GM19023 (cell line): ENCODE measurements at regions not wholly inside any gene's neighbourhood (a gene's known extent, or its start where the extent isn't known, plus 50 kb on each side); places are given as distances from the start of the nearest gene placed in this dataset.

Experiments used
- ATAC-seq: cut with Tn5 transposase; IDR thresholded peaks from one replicate; pipeline ENCODE4 v1.9.1; 2021; ENCODE audit warnings: mild to moderate bottlenecking, moderate library complexity; ENCODE audit not compliant: unreplicated experiment

GRCh38 chr6:44062771-44063560, 64.3 kb downstream of the MRPL14 start:
- no peak for ATAC-seq

DNA sequence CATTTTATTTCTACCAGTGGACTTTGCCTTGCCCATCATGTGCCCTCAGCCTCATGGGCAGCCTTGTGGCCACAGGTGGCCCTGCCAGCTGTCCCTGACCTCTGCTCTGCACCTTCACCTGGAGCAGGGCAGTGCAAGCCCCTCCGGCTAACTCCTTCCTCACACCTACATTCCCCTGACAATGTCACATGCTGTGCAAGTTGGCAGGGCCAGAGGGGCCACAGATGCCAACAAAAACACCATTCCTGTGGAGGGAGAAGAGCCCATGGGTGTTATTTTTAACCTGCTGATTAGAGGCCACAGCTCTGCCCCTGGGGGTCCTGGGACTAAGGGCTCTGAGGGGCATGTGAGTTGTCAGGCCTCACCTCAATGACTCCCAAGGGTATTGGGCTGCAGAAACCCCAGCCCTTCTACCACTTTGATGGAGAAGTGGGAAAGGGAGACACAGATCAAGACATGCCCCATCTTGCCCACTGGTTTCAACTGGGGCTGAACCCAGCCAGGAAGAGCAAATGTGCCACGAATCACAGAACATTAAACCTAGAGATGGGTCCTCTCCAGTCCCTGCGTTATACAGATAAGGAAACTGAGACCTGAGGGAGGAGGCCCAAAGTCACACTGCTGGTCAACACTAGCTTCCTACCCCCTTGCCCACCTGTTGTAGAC, 65.0 kb downstream of the MRPL14 start:
- no peak for ATAC-seq

DNA sequence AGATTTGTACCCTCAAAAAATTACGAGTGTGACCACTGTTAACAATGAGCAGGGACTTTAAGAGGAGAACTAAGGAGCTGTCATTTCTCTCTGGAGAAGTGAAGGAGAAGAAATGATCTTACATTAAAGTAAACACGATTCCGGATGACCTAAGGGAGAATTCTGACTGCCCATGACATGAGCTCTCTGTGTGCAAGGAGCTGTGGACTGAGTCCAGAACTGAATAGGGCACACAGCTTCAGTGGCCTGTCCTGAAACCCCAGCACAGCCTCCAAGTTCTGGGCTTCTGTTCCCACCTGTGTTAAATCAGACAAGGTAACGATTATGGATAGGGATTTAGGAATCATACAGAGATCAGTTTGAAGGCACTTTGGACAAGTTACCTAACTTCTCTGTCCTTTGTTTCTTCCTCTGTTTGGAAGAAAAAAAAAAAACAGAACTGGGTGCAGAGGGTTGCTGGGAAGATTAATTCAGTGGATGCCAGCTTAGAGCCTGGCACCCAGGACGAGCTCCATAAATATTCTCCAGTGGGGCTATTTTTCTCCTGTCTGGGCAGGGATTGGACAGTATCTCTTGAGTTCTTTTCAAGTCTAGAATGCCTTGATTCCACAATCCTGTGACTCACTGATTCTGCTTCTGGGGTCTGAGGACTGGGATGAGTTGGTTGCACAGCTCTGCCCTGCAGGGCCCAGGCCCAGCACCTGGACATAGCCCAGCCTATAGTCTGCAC, 65.7 kb downstream of the MRPL14 start:
- no peak for ATAC-seq

DNA sequence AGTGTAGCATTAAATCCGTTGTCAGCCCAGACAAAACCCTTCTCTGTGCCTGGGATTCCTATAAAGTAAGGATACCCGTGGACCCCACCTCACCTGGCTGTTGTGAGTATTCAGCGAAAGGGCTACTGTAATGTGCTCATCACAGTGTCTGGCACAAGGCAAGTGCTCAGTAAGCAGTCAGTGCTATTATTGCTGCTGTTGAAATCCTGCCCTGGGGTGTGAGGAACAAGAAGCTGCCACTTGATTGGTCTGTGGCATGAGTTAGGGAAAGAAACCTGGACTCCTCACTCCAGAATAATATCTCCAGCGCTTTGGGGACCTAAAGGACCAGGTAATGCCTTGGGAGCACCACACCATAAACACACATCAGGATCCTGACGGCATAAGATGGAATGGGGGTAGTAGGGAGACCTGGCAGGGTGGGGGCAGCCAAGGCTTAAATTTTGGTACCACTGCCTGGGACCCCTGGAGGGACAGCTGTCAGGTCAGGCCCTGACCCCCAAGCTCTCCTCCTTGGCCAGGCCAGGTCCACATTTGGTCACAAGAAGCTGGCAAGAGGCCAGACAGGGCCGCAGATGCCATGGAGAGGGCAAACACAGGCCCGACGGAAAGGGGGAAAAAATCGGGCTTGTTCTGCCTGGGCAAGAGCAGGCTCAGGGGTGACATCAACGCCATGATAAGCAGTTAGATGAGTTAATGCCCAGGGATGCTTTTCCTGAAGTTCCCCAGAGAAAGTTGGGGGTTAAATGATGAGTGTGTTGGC, 66.5 kb downstream of the MRPL14 start:
- ATAC-seq: no peak

DNA sequence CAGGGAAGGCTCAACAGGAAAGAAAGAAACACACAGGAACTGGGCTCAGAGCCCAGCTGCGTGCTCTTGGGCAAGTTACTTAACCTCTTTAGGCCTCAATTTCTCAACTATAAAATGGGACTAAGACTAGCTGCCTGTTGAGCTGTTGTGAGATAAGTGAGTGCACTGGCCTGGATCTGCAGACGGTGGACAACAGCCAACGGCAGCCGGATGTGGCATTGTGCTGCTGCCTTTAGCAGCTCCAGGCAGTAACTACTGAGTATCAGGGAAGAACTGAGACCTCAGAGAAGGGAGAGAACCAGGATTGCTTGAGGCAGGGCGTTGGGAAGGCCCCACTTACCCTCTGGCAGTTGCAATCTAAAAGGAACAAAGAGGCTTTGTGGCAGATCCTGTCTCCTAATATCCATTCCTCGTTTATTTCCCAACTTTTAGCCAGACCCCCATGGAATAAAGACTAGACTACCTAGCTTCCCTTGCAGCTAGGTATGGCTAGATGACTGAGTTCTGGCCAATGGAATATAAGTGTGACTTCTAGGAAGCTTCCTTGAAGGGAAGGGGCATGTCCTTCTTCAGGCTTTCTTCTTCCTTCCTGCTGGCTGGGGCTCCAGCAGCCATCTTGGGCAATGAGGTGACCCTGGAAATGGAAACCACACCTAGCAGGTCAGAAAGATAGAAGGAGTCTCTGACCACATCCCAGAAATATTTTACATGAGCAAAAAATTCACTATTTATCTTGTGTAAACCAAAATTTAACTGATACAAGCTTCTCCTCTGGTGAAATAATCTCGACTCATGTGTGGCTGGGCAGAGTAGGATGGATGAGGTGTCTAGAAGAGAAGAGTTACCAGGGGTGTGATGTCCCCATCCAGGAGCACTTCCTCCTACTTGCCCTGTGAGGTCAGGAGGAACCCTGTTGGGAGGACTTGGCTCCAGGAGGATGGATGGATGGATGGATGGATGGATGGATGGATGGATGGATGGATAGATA, 67.6 kb downstream of the MRPL14 start:
- no peak for ATAC-seq

GRCh38 chr6:44058617-44059358, 68.5 kb downstream of the MRPL14 start:
- ATAC-seq: peak; percentile 71

DNA sequence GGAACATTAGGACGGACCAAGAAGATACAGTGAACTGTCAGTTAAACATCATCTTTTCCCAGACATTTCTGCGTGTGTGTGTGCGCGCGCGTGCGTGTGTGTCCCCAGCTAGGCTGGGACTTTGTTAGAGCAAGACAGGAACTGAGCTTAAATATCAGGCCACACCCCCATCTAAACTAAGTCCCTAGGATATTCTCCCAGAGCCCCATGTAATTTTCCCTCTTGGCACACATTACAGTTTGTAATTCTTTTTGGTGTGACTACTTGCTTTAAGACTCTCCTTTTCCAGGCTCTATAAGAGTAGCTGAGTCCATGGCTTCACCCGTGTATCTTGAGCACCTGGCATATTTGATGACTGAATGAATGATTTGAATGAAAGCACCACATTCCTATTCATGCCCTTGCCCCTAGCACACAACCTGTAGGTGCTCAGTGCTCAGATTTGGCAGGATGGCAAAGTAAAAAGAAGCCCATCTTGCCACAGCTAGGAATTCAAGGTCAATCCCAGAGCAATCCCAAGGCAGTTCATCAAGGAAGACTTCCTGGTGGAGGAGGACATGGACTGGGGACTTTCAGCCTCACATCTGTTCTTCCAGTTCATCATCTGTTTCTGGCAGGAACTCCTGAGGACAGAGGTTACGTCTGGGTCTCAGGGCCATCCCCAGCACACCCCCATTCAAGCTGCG, 69.2 kb downstream of the MRPL14 start:
- ATAC-seq: no peak

DNA sequence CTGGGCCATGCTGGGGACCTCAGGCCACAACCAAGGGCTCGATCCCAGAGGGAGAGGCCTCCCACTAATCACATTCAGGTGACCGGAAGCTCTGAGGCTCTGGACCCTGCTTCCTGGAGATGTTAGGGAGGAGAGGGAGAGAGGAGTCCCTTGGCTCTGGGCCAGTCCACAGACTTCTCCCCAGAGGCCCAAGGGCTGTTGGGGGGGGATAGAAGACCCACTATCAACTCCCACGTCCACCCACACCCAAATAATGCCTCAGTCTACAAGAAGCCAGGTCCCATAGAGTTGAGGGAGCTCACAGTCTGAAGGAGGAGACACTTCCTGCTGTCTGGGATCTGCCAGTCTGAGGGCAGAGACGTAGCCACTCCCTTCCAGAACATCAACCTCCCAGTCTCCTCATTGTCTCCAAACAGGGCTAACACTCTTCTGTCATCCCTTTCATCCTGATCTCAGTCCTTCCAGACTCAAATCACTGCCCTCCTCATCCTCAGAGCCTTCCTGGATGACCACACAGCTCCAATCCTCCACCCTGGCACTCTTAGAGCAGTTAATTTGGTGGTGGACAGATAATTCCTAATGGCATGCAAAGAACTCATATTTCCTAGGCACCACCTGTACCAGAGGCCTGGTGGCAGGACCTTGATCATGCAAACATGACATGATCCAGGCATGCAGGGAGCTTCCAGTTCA, 69.9 kb downstream of the MRPL14 start:
- ATAC-seq: no peak

- no peak for ATAC-seq
Measured at GRCh38 chr6:44056392-44057237, 70.6 kb downstream of the MRPL14 start.

DNA sequence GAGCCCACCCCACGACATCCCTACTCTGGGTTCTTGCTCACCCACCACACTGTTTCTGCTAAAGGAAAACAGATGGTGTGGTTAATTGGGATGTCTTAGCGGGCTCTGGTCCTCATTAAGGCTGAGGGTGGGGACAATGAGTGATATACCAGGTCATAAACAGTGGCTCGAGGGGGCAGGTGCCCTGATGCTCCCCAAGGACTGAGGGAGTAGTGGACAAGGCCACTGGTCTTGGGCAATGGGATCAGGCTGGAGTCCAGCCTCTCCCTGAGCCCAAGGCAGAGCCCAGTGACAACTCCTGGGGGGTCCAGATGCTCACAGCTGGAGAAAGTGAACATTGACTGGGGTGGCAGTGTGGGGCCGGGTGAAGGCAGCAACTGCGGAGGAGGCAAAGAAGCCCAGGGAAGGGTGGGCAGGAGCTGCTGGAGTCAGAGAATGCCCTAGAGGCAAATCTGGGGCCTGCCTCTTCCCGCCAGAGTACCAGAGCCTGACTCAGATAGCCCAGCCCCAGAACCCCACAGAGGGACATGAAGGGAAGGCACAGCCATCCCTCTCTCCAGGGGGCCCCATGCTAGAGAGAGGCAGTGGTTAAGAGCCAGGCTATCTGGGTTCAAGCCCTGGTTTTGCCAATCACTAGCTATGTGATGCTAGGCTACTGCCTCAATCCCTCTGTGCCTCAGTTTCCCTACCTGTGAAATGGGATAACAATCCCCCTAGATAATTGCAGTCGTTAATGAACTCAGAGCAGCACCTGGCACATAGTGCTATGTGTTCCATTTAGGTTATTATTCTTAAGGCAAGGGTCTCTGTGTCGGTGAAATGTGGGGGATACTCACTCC, 72.3 kb downstream of the MRPL14 start:
- ATAC-seq: no peak

- no peak for ATAC-seq
Measured at GRCh38 chr6:44053760-44054556, 73.3 kb downstream of the MRPL14 start.

DNA sequence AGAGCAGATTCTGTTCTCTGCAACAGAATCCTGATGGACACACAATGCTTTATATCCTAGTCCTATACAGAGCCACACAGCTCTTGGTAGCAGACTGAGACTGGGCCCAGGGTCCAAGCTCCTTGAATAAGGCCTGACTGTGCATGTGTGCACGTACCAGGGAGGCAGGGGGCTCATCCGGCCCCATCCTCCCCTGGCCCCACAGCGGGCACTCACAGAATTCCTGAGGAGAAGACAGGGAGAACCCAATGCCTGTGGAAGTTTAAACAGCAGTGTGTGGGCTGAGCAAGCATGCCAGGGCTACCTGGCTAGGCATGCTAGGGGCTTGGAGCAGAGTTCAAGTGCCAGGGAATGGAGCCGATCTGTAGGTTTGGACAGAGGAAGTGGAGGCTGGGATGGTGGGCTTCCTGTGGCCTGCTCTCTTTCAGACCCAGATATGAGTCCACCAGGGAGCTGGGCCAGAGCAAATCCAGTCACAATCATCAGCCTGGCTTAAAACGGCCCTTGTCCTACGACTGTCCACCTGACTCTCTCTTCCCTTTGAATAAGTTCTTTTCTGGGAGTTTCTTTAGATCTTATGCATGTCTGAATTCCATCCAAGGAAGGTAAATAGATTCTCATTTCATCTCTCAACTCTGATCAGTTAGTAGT, 74.0 kb downstream of the MRPL14 start:
- ATAC-seq: no peak

DNA sequence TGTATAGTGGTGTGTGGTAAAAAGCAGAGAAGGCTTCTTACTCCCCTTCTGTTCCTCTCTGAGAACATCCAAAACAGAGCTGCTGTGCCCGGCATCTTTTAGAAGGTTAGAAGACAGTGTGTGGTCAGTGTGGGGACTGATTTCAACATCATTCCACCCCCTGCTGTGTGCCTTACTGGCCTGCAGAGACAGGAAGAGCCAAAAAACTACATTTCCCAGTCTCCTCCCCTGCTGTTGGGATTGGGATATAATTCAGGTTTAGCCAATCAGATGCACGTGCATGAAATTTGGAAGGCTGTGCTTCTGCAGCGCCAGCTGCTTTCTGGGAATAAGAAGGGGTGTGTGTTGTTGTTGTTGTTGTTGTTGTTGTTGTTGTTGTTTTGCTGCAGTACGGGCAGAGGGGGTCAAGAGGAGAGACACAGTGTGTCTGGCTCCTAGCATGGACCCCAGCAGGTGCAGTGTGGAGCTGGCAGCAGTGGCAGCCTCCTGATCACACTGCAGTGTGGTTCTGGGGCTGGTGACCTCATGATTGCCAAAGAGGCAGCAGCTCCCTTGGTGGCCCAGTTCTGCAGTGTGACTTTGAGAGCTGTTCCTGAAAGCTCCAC, 74.7 kb downstream of the MRPL14 start:
- ATAC-seq: no peak

GRCh38 chr6:44051515-44051914, 75.7 kb downstream of the MRPL14 start:
- ATAC-seq: no peak
